Panc1 (cell line): ENCODE measurements at regions not wholly inside any gene's neighbourhood (a gene's known extent, or its start where the extent isn't known, plus 50 kb on each side); places are given as distances from the start of the nearest gene placed in this dataset.

ENCODE experiments used
- ATAC-seq: fragments of 200-7000 bp; cut with Tn5 transposase; 2 replicates; pipeline ENCODE4 v1.9.1; 2020; ENCODE audit warnings: mild to moderate bottlenecking, moderate library complexity
- BruUV-seq: library from RNA; stranded (reverse); fragments of 400-500 nt; replicated peaks from 2 replicates; lab custom pipeline; 2021; lab: Mats Ljungman, UMichigan
- CTCF ChIA-PET: fragments of 300-600 bp; sonication (Branson Sonifier 250); formaldehyde crosslinking; loops from one replicate; lab custom pipeline; 2022; ENCODE audit warnings: antibody characterized with exemption; lab: Charles Lee
- POLR2A ChIA-PET: fragments of 300-600 bp; sonication (Branson Sonifier 250); formaldehyde crosslinking; loops from one replicate; lab custom pipeline; 2022; ENCODE audit warnings: antibody characterized with exemption; lab: Charles Lee
- DNase-seq: peaks from one replicate; pipeline ENCODE4 v3.0.0-alpha.2; 2010; ENCODE audit warnings: low read depth, low spot score
- H3K27ac ChIP-seq: 2 replicates; pipeline ENCODE4 v1.5.1; 2011; ENCODE audit warnings: mild to moderate bottlenecking, low read length, inconsistent platforms
- H3K27me3 ChIP-seq: fragments of 200-500 bp; sonication (Bioruptor generic); 2 replicates; pipeline ENCODE4 v1.6.0; 2014; ENCODE audit warnings: low read length, inconsistent platforms; ENCODE audit not compliant: control insufficient read depth, insufficient read depth
- H3K36me3 ChIP-seq: fragments of 200-500 bp; sonication (Bioruptor generic); 2 replicates; pipeline ENCODE4 v1.5.1; 2014; ENCODE audit warnings: inconsistent platforms, mild to moderate bottlenecking, low read length, moderate library complexity; ENCODE audit not compliant: control insufficient read depth, insufficient read depth
- H3K4me1 ChIP-seq: 2 replicates; pipeline ENCODE4 v1.5.1; 2011; ENCODE audit warnings: inconsistent platforms, mild to moderate bottlenecking, low read length, moderate library complexity; ENCODE audit not compliant: control insufficient read depth, insufficient read depth
- H3K4me3 ChIP-seq, 2 experiments: 2 replicates each; pipeline ENCODE4 v1.5.1; 2011 to 2012; ENCODE audit warnings: low read depth in 2 of 2, low read length in 2 of 2, mild to moderate bottlenecking in 2 of 2, inconsistent platforms in 1 of 2, moderate library complexity in 1 of 2
- H3K9me3 ChIP-seq: fragments of 200-500 bp; sonication (Bioruptor generic); 2 replicates; pipeline ENCODE4 v1.5.1; 2014; ENCODE audit warnings: low read depth, mild to moderate bottlenecking, inconsistent platforms, low read length, moderate library complexity; ENCODE audit not compliant: control insufficient read depth, insufficient read depth
- POLR2AphosphoS5 ChIP-seq: IDR thresholded peaks from 2 replicates; pipeline ENCODE4 v1.6.1; 2012; ENCODE audit warnings: mild to moderate bottlenecking, low read depth, low read length, moderate library complexity
- SIN3A ChIP-seq: IDR thresholded peaks from 2 replicates; pipeline ENCODE4 v1.6.1; 2012; ENCODE audit warnings: low read depth, mild to moderate bottlenecking, low read length, moderate library complexity, borderline replicate concordance; ENCODE audit not compliant: insufficient read depth
- TCF7L2 ChIP-seq: IDR thresholded peaks from 2 replicates; pipeline ENCODE4 v1.6.1; 2011; ENCODE audit warnings: mild to moderate bottlenecking, low read depth, low read length, inconsistent platforms
- in situ Hi-C: cut with HindIII; loops from 2 replicates; pipeline ENCODE4 v1.10.0; 2016; ENCODE audit warnings: low sequenced_read_pairs, low pct_unique_long_range_greater_than_20kb
- intact Hi-C: fragments of 100-400 bp; cut with micrococcal nuclease; formaldehyde crosslinking; loops from one replicate; pipeline ENCODE4 v1.10.0; 2022; ENCODE audit not compliant: unreplicated experiment
- TF ChIP-seq, protein P1 (sequence below): fragments of 450-650 bp; IDR thresholded peaks from 2 replicates; pipeline ENCODE4 v1.5.1; 2017; ENCODE audit warnings: mild to moderate bottlenecking
- TF ChIP-seq, protein P2 (sequence below), 2 experiments: IDR thresholded peaks; 2 replicates each; pipeline ENCODE4 v1.6.1; 2011 to 2012; ENCODE audit warnings: low read depth in 2 of 2, control low read depth in 1 of 2, low read length in 1 of 2, mild to moderate bottlenecking in 1 of 2, moderate library complexity in 1 of 2; ENCODE audit not compliant: insufficient read depth in 1 of 2

GRCh38 chr2:223215254-223215516 lies 163.2 kb downstream of the KCNE4 start:
- H3K4me1 ChIP-seq, result no peaks in the 10 kb centered on the region
- no peaks in the 10 kb centered on the region for H3K36me3 ChIP-seq
- DNase-seq (no peak), ATAC-seq (no peak)
- ChIA-PET CTCF (no interaction called here), POLR2A (interaction anchor here (0.7 kb wide), 1 partner anchor 93 kb away, joined by 20 read pairs; no protein-coding TSS in a partner anchor)
- in situ Hi-C loops, result no loop called here
- intact Hi-C loops, result no loop called here
- H3K27me3 ChIP-seq, result no peaks in the 10 kb centered on the region
- H3K9me3 ChIP-seq, result no peaks in the 10 kb centered on the region
- H3K27ac ChIP-seq, result no peak overlapping the region
- H3K4me3 ChIP-seq, result no peak overlapping the region
- no TSS peak for BruUV-seq
- TF ChIP-seq, protein P1, sequence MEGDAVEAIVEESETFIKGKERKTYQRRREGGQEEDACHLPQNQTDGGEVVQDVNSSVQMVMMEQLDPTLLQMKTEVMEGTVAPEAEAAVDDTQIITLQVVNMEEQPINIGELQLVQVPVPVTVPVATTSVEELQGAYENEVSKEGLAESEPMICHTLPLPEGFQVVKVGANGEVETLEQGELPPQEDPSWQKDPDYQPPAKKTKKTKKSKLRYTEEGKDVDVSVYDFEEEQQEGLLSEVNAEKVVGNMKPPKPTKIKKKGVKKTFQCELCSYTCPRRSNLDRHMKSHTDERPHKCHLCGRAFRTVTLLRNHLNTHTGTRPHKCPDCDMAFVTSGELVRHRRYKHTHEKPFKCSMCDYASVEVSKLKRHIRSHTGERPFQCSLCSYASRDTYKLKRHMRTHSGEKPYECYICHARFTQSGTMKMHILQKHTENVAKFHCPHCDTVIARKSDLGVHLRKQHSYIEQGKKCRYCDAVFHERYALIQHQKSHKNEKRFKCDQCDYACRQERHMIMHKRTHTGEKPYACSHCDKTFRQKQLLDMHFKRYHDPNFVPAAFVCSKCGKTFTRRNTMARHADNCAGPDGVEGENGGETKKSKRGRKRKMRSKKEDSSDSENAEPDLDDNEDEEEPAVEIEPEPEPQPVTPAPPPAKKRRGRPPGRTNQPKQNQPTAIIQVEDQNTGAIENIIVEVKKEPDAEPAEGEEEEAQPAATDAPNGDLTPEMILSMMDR, result no peak
- no peak for TF ChIP-seq TCF7L2
- TF ChIP-seq SIN3A, result no peak
- no peak for TF ChIP-seq POLR2AphosphoS5
- TF ChIP-seq, protein P2, sequence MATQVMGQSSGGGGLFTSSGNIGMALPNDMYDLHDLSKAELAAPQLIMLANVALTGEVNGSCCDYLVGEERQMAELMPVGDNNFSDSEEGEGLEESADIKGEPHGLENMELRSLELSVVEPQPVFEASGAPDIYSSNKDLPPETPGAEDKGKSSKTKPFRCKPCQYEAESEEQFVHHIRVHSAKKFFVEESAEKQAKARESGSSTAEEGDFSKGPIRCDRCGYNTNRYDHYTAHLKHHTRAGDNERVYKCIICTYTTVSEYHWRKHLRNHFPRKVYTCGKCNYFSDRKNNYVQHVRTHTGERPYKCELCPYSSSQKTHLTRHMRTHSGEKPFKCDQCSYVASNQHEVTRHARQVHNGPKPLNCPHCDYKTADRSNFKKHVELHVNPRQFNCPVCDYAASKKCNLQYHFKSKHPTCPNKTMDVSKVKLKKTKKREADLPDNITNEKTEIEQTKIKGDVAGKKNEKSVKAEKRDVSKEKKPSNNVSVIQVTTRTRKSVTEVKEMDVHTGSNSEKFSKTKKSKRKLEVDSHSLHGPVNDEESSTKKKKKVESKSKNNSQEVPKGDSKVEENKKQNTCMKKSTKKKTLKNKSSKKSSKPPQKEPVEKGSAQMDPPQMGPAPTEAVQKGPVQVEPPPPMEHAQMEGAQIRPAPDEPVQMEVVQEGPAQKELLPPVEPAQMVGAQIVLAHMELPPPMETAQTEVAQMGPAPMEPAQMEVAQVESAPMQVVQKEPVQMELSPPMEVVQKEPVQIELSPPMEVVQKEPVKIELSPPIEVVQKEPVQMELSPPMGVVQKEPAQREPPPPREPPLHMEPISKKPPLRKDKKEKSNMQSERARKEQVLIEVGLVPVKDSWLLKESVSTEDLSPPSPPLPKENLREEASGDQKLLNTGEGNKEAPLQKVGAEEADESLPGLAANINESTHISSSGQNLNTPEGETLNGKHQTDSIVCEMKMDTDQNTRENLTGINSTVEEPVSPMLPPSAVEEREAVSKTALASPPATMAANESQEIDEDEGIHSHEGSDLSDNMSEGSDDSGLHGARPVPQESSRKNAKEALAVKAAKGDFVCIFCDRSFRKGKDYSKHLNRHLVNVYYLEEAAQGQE (IDR thresholded peaks at IDR 0.05; ENCODE audit: insufficient read depth in 1 of 2, low read depth in 2 of 2, low read length in 1 of 2), result no peak

- Histone ChIP-seq H3K4me3 (no peak overlapping the region), H3K27ac (no peak overlapping the region), H3K27me3 (no peaks in the 10 kb centered on the region), H3K4me1 (no peaks in the 10 kb centered on the region), H3K36me3 (no peaks in the 10 kb centered on the region), H3K9me3 (no peaks in the 10 kb centered on the region)
- TF ChIP-seq, protein P2 (IDR thresholded peaks at IDR 0.05; ENCODE audit: insufficient read depth in 1 of 2, low read depth in 2 of 2, low read length in 1 of 2), result no peak
- TF ChIP-seq POLR2AphosphoS5, result no peak
- intact Hi-C loops, result no loop called here
- BruUV-seq, result no TSS peak
- in situ Hi-C loops, result no loop called here
- DNase-seq, result no peak
- POLR2A ChIA-PET, result no interaction called here
- no peak for ATAC-seq
- CTCF ChIA-PET, result no interaction called here
Measured at GRCh38 chr2:223217373-223217772, 165.4 kb downstream of the KCNE4 start.
